IPS-20b (cell line): ENCODE measurements at regions not wholly inside any gene's neighbourhood (a gene's known extent, or its start where the extent isn't known, plus 50 kb on each side); places are given as distances from the start of the nearest gene placed in this dataset.

ENCODE experiments used
- H3K27ac ChIP-seq: one replicate; pipeline ENCODE4 v1.5.1; 2013; ENCODE audit warnings: low read length
- H3K27me3 ChIP-seq: 2 replicates; pipeline ENCODE4 v1.6.1; 2013; ENCODE audit warnings: mild to moderate bottlenecking, low read length, inconsistent platforms; ENCODE audit not compliant: insufficient read depth
- H3K36me3 ChIP-seq: 2 replicates; pipeline ENCODE4 v1.6.1; 2013; ENCODE audit warnings: low read depth, mild to moderate bottlenecking, inconsistent platforms, low read length, moderate library complexity; ENCODE audit not compliant: insufficient read depth
- H3K4me1 ChIP-seq: 2 replicates; pipeline ENCODE4 v1.6.1; 2013; ENCODE audit warnings: mild to moderate bottlenecking, control low read depth, inconsistent platforms, low read length, moderate library complexity; ENCODE audit not compliant: insufficient read depth
- H3K4me3 ChIP-seq: 2 replicates; pipeline ENCODE4 v1.5.1; 2013; ENCODE audit warnings: mild to moderate bottlenecking, low read length, inconsistent platforms
- H3K9ac ChIP-seq: 2 replicates; pipeline ENCODE4 v1.6.1; 2013; ENCODE audit warnings: low read depth, mild to moderate bottlenecking, inconsistent platforms, low read length, moderate library complexity
- H3K9me3 ChIP-seq: 2 replicates; pipeline ENCODE4 v1.6.1; 2013; ENCODE audit warnings: mild to moderate bottlenecking, low read depth, low read length, inconsistent platforms; ENCODE audit not compliant: insufficient read depth

DNA sequence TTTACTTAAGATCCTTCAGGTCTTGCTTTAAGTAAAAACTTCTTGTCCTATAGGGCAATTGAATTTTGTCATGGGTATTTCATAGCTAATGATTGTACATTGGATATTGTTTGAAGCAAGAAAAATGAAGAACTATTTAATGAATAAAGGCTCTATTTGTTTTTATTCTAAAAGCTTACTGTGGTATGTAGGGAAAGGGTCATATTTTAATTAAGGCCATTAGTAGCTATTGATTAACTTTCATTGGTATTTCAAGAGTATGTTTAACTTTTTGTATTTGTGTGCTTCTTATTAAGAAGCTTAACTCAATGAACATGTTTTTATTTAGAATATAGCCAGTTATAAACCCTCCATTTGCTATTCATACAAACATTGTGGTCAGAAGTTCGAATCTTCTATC is 1951.8 kb upstream of the ADGRL3 start:
- Histone ChIP-seq H3K9ac (no peak overlapping the region), H3K36me3 (no peaks in the 10 kb centered on the region), H3K4me1 (no peaks in the 10 kb centered on the region), H3K4me3 (no peak overlapping the region), H3K27me3 (no peaks in the 10 kb centered on the region), H3K27ac (no peak overlapping the region), H3K9me3 (no peaks in the 10 kb centered on the region)

DNA sequence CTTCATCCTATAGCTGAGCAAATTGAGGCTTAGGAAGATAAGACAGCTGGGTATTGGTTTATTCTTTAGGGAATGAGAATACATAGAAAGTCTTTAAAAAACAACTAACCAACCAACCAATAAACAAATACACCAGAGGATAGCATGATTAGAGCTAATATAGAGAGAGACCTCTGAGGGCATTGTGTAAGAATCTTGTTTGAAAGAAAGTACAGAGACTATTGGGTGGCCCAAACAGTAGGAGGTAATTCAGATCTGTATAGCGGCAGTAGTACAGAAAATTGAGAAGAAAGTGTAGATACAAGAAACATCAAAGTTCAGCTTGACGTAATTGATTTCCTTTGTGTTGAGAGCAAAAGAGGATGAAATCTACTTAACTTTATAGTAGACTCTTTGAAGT is 1951.0 kb upstream of the ADGRL3 start:
- no peak overlapping the region for H3K27ac ChIP-seq
- H3K9ac ChIP-seq = no peak overlapping the region
- H3K4me1 ChIP-seq = no peaks in the 10 kb centered on the region
- no peaks in the 10 kb centered on the region for H3K36me3 ChIP-seq
- no peaks in the 10 kb centered on the region for H3K9me3 ChIP-seq
- no peak overlapping the region for H3K4me3 ChIP-seq
- H3K27me3 ChIP-seq = no peaks in the 10 kb centered on the region

DNA sequence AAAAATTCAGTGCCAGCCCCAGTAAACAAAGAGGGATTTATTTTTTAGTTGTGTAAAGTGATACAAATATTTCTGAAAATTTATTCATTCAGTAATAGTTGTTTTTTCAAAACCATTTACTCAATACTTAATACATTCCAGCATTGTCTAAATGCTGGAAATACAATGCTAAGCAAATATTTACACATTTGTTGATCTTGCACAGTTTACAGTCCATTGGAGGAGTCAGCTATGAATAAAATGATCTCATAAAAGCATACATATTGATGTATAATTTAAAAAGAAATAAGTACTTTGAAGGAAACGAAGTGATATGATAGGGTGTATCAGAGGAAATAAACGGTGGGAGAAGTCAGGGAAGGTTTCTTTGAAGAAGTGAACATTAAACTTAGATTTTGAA is 1942.1 kb upstream of the ADGRL3 start:
- Histone ChIP-seq H3K9ac (no peak overlapping the region), H3K36me3 (no peaks in the 10 kb centered on the region), H3K4me1 (no peaks in the 10 kb centered on the region), H3K27me3 (no peaks in the 10 kb centered on the region), H3K27ac (no peak overlapping the region), H3K4me3 (no peak overlapping the region), H3K9me3 (no peaks in the 10 kb centered on the region)

DNA sequence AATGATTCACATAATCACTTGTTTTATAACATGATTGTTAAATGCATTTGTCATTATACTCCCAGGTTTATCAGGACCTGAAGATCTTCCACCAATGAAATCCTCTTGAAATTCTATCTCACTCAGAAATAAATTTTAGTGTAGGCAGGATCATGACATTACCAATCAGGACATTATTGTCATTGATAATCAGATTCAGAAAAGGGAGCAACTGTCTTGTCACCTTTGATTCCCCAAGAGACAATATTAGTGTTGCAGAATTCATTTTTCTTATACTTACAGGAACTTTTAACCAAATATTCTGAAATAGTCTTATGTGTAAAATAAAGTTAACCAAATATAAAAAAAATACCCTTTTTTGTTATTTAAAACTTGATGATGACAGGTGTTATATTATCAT is 1892.5 kb upstream of the ADGRL3 start:
- no peaks in the 10 kb centered on the region for H3K9me3 ChIP-seq
- no peak overlapping the region for H3K27ac ChIP-seq
- H3K9ac ChIP-seq = no peak overlapping the region
- peaks cover 3% of the 10 kb centered on the region; the same call in 1 of the 2 replicates for H3K4me1 ChIP-seq
- H3K4me3 ChIP-seq = no peak overlapping the region
- no peaks in the 10 kb centered on the region for H3K27me3 ChIP-seq
- no peaks in the 10 kb centered on the region for H3K36me3 ChIP-seq

DNA sequence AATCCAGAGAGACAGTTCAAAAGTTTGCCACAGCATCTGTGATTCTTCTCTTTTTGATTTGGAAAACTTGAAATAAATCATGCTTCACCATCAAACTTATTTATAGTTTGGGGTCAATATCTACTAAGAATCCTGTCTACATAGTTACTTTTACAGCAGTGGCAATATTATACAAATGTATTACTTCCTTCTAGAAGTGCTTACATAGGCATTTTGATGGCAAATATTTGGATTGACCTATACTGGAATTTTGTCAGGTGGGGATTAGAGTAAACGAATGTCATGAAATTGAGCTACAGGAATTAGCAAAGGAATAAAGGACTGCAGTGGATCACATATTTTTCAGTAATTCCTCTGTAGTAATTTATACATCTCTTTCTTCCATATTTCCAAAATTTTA is 1885.5 kb upstream of the ADGRL3 start:
- Histone ChIP-seq H3K4me1 (no peaks in the 10 kb centered on the region), H3K27ac (no peak overlapping the region), H3K9me3 (no peaks in the 10 kb centered on the region), H3K9ac (no peak overlapping the region), H3K4me3 (no peak overlapping the region), H3K27me3 (no peaks in the 10 kb centered on the region), H3K36me3 (no peaks in the 10 kb centered on the region)

DNA sequence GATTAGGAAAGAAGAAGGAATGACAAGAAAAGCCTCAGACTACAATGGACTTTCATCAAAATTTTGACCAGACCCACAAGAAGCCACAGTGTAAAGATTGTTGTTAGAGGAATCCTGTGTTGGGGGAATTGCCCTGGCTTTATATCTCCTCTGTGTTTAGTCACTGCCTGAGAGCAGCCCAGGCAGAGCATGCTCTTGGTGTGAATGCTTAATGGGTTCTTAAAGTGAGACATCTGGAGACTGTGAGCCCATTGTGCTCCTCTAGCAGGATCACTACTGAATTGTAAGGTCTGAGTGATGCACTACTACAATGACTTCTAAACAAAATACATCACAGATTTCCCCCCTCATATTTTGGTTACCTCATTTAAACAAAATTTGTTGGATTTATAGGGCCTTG is 1860.5 kb upstream of the ADGRL3 start:
- H3K36me3 ChIP-seq = no peaks in the 10 kb centered on the region
- no peak overlapping the region for H3K9ac ChIP-seq
- no peaks in the 10 kb centered on the region for H3K9me3 ChIP-seq
- no peaks in the 10 kb centered on the region for H3K4me1 ChIP-seq
- no peak overlapping the region for H3K4me3 ChIP-seq
- no peak overlapping the region for H3K27ac ChIP-seq
- no peaks in the 10 kb centered on the region for H3K27me3 ChIP-seq

DNA sequence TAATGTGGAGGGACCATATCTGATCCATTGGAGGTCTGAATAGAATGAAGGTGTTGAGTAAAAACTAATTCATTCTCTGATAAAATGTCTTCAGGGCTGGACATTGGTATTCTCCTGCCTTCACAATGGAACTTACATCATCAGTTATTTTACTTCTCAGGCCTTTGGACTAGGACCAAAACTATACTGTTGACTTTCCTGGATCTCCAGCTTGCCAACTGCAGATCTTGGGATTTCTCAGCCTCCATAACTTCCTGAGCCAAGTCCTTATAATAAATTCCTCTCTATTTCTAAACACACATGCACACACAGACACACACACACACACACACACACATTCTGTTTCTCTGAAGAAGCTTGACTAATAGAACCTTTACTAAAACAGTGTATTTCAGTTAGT is 1858.6 kb upstream of the ADGRL3 start:
- Histone ChIP-seq H3K9ac (no peak overlapping the region), H3K36me3 (no peaks in the 10 kb centered on the region), H3K27ac (no peak overlapping the region), H3K4me3 (no peak overlapping the region), H3K9me3 (no peaks in the 10 kb centered on the region), H3K4me1 (no peaks in the 10 kb centered on the region), H3K27me3 (no peaks in the 10 kb centered on the region)

DNA sequence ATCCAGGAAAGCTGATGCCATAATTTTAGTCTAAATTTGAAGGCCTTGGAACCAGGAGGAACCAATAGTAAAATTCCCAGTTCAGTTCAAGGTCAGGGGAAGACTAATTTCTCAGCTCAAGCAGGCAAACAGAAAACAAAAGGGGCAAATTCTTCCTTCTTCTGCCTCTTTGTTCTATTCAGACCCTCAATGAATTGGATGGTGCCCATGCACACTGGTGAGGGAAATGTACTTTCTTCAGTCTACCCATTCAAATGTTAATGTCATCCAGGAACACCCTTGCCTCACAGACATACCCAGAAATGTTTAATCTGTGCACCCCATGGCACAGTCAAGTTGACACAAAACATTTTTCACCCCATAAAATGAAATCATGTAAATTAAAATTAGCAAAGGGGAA is 1851.2 kb upstream of the ADGRL3 start:
- Histone ChIP-seq H3K9me3 (no peaks in the 10 kb centered on the region), H3K4me3 (no peak overlapping the region), H3K27ac (no peak overlapping the region), H3K9ac (no peak overlapping the region), H3K27me3 (no peaks in the 10 kb centered on the region), H3K4me1 (no peaks in the 10 kb centered on the region), H3K36me3 (no peaks in the 10 kb centered on the region)

DNA sequence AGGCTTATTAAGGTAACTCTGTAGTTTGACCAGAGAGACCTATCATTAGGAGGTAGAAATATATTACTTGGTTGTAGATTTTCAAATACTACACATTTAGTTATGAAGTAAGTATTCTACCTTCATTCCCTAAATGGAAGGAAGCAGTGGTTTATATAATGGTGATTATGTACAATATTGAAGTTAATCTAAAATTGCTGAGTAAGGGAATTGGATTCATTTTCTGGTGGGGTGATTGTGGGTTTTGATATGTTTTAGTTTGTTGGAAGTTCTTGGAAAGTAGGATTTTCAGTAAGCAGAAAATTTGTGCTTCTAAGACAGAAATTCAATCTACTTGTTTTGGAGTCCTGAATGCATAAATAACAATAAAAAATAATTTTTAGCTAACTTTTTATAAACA is 1830.9 kb upstream of the ADGRL3 start:
- Histone ChIP-seq H3K27ac (no peak overlapping the region), H3K27me3 (no peaks in the 10 kb centered on the region), H3K9ac (no peak overlapping the region), H3K4me1 (no peaks in the 10 kb centered on the region), H3K9me3 (no peaks in the 10 kb centered on the region), H3K4me3 (no peak overlapping the region), H3K36me3 (no peaks in the 10 kb centered on the region)

DNA sequence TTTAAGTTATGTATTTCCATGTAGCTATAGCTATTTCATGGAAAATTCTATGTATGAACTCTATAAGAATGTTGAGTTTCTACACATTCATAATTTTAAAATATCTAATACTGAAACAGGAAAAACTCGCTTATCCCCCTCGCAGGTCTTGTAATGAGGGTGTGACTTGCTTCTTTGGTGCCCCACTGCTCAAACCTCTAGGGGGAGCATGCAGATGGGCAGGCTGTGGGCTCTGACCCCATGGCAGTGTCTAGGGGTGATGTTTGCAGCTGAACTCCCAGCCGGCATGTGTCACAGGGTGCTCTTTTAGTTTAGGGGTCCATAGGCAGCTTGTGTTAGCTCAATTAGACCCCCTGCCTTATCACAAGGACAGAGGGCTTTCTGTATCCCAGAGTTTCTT is 1825.7 kb upstream of the ADGRL3 start:
- Histone ChIP-seq H3K9me3 (no peaks in the 10 kb centered on the region), H3K4me3 (no peak overlapping the region), H3K4me1 (no peaks in the 10 kb centered on the region), H3K9ac (no peak overlapping the region), H3K27ac (no peak overlapping the region), H3K36me3 (no peaks in the 10 kb centered on the region), H3K27me3 (no peaks in the 10 kb centered on the region)

DNA sequence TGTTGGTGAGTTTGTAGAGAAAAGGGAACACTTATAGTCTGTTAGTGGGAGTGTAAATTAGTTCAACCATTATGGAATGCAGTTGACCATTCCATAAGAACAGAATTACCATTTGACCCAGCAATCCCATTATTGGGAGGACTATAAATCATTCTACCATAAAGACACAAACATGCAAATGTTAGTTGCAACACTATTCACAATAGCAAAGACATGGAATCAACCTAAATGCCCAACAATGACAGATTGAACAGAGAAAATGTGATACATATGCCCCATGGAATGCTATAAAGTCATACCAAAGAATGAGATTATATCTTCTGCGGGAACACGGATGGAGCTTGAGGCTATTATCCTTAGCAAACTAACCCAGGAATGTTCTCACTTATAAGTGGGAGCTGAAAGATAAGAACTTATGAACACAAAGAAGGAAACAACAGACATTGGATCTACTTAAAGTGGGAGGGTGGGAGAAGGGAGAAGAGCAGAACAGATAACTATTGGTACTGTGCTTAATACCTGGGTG is 1819.2 kb upstream of the ADGRL3 start:
- H3K4me1 ChIP-seq = no peaks in the 10 kb centered on the region
- H3K27ac ChIP-seq = no peak overlapping the region
- H3K27me3 ChIP-seq = no peaks in the 10 kb centered on the region
- H3K9ac ChIP-seq = no peak overlapping the region
- no peak overlapping the region for H3K4me3 ChIP-seq
- no peaks in the 10 kb centered on the region for H3K36me3 ChIP-seq
- no peaks in the 10 kb centered on the region for H3K9me3 ChIP-seq

DNA sequence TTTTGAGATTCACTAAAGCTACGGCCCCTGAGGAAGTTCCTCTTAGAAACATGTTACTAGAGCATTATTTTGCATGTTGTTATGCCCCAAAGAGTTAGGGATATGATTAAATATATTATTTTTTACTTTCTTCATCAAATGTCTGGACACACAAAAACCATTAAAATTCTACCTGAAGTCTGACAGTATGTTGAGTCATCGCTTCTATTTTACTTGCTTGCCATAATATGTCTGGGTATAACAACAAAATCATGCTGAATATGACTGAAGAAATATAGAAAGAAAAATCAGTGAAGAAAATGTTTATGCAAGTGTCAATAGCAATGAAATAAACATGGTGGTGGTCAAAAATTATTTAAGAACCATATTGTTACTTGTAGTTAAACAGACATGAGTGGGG is 1818.5 kb upstream of the ADGRL3 start:
- no peak overlapping the region for H3K9ac ChIP-seq

More for the DNA sequence above, 1818.5 kb upstream of the ADGRL3 start:
- Histone ChIP-seq H3K27ac (no peak overlapping the region), H3K4me1 (no peaks in the 10 kb centered on the region), H3K27me3 (no peaks in the 10 kb centered on the region), H3K4me3 (no peak overlapping the region), H3K9me3 (no peaks in the 10 kb centered on the region), H3K36me3 (no peaks in the 10 kb centered on the region)
